ENCODE measurements at regions not wholly inside any gene's neighbourhood (a gene's known extent, or its start where the extent isn't known, plus 50 kb on each side); places are given as distances from the start of the nearest gene placed in this dataset.
A peak's percentile ranks its signal among the peaks of the same experiment; 100 is the strongest.

DNA sequence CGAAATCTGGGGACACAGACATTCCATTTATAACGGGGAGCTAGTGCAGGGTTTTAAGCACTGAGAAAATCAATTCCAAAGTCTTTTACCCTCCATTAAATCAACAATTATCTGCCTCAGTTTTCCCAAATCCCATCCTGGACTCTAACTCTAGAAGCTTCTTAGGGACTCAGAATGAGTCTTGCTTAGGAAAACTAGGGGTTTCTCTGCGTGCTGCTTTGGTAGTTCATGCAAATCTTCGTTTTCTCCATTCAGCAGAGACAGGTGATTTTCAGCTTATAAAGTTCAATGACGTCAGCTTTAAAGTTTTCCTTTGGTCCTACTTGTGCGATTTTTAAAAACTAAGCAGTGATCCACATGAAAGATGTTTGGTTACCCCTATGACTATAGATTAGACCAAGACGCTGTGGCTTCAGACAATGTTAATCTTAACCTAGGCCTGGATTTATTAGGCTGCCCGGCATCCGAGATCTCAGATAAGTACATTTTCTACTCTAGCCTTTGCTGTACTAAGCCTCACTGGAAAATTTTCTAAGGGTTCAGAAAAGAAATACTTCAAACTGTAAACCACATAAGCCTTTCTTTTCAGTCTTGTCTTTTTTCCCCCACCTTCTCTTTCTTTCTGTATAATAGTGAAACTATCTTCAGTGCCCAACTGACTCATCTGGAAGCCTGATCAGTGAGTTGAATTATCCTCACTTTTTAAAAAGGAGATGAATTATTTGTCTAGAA is 121.4 kb upstream of the GATB start:
- Histone ChIP-seq H3K4me3 (no peak overlapping the region), H3K4me1 (no peaks in the 10 kb centered on the region), H3K27ac (no peak overlapping the region), H3K36me3 (no peaks in the 10 kb centered on the region), H3K9me3 (no peaks in the 10 kb centered on the region), H3K27me3 (ENCODE audit: low read depth) (no peaks in the 10 kb centered on the region)
- no peak for ATAC-seq
- TF ChIP-seq, protein P1, sequence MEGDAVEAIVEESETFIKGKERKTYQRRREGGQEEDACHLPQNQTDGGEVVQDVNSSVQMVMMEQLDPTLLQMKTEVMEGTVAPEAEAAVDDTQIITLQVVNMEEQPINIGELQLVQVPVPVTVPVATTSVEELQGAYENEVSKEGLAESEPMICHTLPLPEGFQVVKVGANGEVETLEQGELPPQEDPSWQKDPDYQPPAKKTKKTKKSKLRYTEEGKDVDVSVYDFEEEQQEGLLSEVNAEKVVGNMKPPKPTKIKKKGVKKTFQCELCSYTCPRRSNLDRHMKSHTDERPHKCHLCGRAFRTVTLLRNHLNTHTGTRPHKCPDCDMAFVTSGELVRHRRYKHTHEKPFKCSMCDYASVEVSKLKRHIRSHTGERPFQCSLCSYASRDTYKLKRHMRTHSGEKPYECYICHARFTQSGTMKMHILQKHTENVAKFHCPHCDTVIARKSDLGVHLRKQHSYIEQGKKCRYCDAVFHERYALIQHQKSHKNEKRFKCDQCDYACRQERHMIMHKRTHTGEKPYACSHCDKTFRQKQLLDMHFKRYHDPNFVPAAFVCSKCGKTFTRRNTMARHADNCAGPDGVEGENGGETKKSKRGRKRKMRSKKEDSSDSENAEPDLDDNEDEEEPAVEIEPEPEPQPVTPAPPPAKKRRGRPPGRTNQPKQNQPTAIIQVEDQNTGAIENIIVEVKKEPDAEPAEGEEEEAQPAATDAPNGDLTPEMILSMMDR (IDR thresholded peaks at IDR 0.05) = no peak
- DNase-seq = no peak
- intact Hi-C loops (cut with DNase I) = no loop called here

DNA sequence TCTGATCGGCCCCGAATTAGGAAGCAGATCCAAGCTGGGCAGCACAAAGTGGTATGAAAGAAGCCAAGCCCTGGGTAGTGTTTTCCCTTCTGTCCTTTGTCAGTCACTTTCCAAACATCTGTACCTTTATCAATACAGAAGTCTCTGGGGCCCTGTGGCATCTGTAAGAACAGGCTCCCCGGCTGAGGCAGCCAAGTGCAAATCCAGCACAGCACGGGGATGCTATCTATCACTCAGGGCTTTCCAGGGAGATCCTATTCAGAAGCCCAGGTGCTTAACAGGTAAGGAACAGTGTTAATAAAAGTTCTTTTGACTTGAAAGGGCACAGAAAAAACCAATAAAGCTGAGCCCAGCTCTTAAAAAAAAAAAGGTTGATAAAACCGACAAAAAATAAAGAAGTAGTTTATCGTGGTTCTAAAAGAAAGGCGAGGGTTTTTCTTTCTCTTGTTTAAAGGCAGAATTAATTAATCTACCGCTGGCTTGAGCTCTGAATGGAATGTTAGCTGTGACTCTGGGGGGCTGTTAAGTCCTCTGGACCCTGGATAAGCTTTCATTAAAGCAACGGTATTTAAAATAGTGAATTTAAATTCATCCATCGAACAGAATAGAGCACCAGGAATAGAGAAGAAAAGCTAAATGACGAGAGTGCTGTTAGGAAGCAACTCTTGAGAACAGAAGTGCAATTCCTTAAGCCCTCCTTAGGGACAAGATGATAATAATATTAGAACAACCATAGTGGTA is 119.1 kb upstream of the GATB start:
- H3K36me3 ChIP-seq = no peaks in the 10 kb centered on the region
- TF ChIP-seq, protein P1 (IDR thresholded peaks at IDR 0.05) = no peak
- DNase-seq = no peak
- H3K4me3 ChIP-seq = no peak overlapping the region
- intact Hi-C loops (cut with DNase I) = no loop called here
- H3K4me1 ChIP-seq = no peaks in the 10 kb centered on the region
- ATAC-seq = no peak
- no peak overlapping the region for H3K27ac ChIP-seq
- no peaks in the 10 kb centered on the region for H3K9me3 ChIP-seq
- no peaks in the 10 kb centered on the region for H3K27me3 ChIP-seq (ENCODE audit: low read depth)

DNA sequence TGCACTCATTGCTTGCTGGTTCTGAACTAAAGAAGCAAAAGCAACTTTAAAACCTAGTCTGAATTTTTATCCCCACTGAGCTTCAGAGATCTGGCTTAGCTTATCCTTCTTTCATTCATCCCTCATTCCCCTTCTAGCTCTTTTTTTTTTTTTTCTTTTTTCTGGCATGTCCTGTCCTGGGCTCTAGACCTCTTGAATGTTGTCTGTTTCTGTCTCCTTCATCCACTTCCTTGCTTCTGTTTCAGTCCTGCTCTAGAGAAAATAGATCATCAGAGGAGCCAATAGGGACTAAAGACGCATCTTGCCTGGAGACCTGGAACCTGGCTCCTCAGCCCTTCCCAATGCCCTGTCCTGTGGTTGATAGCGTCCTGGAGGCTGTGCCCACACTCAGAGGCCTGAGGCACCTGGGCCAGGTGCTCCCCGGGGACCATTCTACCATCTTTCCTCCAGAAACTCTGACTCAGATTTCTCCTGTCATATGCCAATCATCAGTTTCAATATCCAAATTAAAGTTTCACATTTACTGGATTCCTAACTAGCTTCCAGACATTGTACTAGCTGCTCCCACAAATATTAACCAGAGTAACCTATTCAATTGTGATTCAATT is 115.7 kb upstream of the GATB start:
- no peak overlapping the region for H3K27ac ChIP-seq
- intact Hi-C loops (cut with DNase I) = no loop called here
- TF ChIP-seq, protein P1 (IDR thresholded peaks at IDR 0.05) = no peak
- DNase-seq (no peak), ATAC-seq (no peak)
- H3K4me1 ChIP-seq = no peaks in the 10 kb centered on the region
- no peak overlapping the region for H3K4me3 ChIP-seq
- H3K9me3 ChIP-seq = no peaks in the 10 kb centered on the region
- H3K36me3 ChIP-seq = no peaks in the 10 kb centered on the region
- no peaks in the 10 kb centered on the region for H3K27me3 ChIP-seq (ENCODE audit: low read depth)

DNA sequence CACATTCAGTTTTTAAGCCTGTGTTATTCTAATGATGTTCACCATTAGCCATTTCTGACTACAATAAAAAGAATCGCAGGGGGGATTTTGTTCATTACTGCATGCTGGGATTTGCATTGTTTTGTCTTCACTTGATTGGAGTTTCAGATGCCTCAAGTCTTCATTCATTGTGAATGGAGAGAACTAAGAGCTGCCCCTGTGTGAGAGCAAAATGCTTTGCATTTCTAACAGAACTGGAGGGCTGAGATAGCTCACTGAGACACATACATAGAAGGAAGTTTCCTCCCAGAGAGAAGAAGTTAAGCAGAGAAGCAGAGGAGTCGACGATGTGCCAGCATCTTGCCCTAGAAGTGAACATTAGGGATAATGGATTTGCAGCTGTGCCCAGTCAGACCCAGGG is 113.5 kb upstream of the GATB start:
- no peak overlapping the region for H3K4me3 ChIP-seq
- no peak for ATAC-seq
- H3K27ac ChIP-seq = no peak overlapping the region
- TF ChIP-seq, protein P1 (IDR thresholded peaks at IDR 0.05) = no peak
- no peaks in the 10 kb centered on the region for H3K27me3 ChIP-seq (ENCODE audit: low read depth)
- no peaks in the 10 kb centered on the region for H3K9me3 ChIP-seq
- DNase-seq = no peak
- H3K36me3 ChIP-seq = no peaks in the 10 kb centered on the region
- intact Hi-C loops (cut with DNase I) = no loop called here
- no peaks in the 10 kb centered on the region for H3K4me1 ChIP-seq

DNA sequence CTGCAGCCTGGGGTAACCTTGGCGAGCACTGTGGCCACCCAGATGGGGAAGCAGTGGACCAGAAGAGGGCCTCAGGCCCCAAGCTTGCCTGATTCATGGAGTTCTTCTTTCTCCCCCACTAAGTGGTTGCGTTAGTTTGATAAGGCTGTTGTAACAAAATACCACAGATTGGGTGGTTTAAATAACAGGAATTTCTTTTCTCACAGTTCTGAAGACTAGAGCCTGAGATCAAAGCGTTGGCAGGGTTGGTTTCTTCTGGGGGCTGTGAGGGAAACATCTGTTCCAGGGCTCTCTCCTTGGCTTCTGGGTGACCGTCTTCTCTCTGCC is 105.7 kb upstream of the GATB start:
- H3K36me3 ChIP-seq = no peaks in the 10 kb centered on the region
- intact Hi-C loops (cut with DNase I) = no loop called here
- H3K4me3 ChIP-seq = no peak overlapping the region
- peaks cover 9% of the 10 kb centered on the region for H3K9me3 ChIP-seq
- H3K27me3 ChIP-seq (ENCODE audit: low read depth) = no peaks in the 10 kb centered on the region
- peaks cover 8% of the 10 kb centered on the region for H3K4me1 ChIP-seq
- DNase-seq (no peak), ATAC-seq (peak; percentile 59 to 81)
- no peak overlapping the region for H3K27ac ChIP-seq
- TF ChIP-seq, protein P1 (IDR thresholded peaks at IDR 0.05) = no peak
